Osteocyte (in vitro differentiated cells): ENCODE measurements at regions not wholly inside any gene's neighbourhood (a gene's known extent, or its start where the extent isn't known, plus 50 kb on each side); places are given as distances from the start of the nearest gene placed in this dataset.
"Not testable (repeated sequence)": the region's sequence is repeated elsewhere in the genome, so short reads cannot be mapped to it uniquely, and the experiment has no call there.

ENCODE experiments used
- DNase-seq: peaks from one replicate; pipeline ENCODE4 v3.0.0; 2021; ENCODE audit warnings: mixed read lengths; ENCODE audit not compliant: unreplicated experiment; ENCODE audit errors: extremely low spot score
- H3K27ac Mint-ChIP-seq: one replicate; pipeline ENCODE4 v1.8.0; 2021; ENCODE audit warnings: mild to moderate bottlenecking, mixed read lengths; ENCODE audit not compliant: unreplicated experiment
- H3K27me3 Mint-ChIP-seq: one replicate; pipeline ENCODE4 v1.8.0; 2021; ENCODE audit warnings: mixed read lengths; ENCODE audit not compliant: unreplicated experiment
- H3K36me3 Mint-ChIP-seq: one replicate; pipeline ENCODE4 v1.8.0; 2021; ENCODE audit warnings: mixed read lengths; ENCODE audit not compliant: unreplicated experiment
- H3K4me1 Mint-ChIP-seq: one replicate; pipeline ENCODE4 v1.8.0; 2021; ENCODE audit warnings: mixed read lengths; ENCODE audit not compliant: unreplicated experiment
- H3K4me3 Mint-ChIP-seq: one replicate; pipeline ENCODE4 v1.8.0; 2021; ENCODE audit warnings: mild to moderate bottlenecking, moderate library complexity, mixed read lengths; ENCODE audit not compliant: unreplicated experiment
- H3K9me3 Mint-ChIP-seq: one replicate; pipeline ENCODE4 v1.8.0; 2021; ENCODE audit warnings: mixed read lengths; ENCODE audit not compliant: unreplicated experiment
- CTCF ChIP-seq: fragments of 200-600 bp; sonication (generic); IDR thresholded peaks from 2 replicates; pipeline ENCODE4 v1.5.0; 2021; ENCODE audit warnings: antibody characterized with exemption, mild to moderate bottlenecking, moderate library complexity

DNA sequence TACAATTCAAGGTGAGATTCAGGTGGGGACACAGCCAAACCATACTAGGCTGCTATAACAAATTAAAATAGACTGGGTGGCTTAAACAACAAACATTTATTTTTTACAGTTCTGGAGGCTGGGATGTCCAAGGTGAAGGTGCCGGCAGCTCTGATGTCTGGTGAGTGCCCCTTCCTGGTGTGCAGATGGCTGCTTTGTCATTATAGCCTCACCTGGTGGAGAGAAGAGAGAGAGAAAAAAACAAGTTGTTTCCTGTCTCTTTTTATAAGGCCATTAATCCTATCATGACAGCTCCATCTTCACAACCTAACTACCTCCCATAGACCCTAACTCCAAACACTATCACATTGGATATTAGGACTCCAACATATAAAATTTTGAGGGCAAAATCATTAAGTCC lies 279.7 kb downstream of the ZIC1 start:
- H3K4me3 Mint-ChIP-seq: no peak overlapping the region
- H3K27me3 Mint-ChIP-seq: no peaks in the 10 kb centered on the region

DNA sequence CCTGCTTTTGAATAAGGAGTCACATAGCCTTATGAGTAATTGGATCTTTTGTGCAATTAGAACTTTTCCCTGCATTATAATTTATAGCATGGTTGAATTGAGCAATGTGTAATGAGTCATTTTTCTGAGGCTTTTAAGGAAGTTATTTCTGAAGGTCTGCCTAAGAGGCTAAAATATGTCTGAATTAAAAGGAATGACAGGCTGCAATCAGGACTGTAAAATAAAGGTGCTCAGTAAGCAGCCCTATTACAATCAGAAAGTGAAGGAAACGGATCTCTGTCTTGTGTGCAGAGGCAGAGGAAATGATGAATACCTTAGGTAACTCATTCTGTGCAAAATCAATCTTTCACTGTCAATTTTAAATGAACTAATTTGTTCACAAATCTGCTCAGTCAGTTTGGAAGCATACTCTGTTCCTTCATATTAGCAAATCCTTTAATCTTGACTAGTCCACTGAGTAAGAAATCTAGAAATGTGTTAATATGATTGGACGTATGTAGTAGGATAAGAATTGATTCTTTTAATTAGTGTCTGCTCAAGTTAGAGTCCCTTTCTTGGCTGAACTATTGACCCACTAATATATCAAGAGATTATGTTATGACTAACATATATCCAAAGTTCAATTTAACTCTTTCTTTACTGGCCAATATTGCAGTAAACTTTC lies 290.1 kb downstream of the ZIC1 start:
- no peaks in the 10 kb centered on the region for H3K9me3 Mint-ChIP-seq
- H3K4me1 Mint-ChIP-seq: no peaks in the 10 kb centered on the region
- H3K27me3 Mint-ChIP-seq: peaks cover 4% of the 10 kb centered on the region
- H3K4me3 Mint-ChIP-seq: no peak overlapping the region
- no peaks in the 10 kb centered on the region for H3K36me3 Mint-ChIP-seq
- no peak for TF ChIP-seq CTCF
- no peak for DNase-seq
- no peak overlapping the region for H3K27ac Mint-ChIP-seq

More for the DNA sequence above, 279.7 kb downstream of the ZIC1 start:
- peaks cover 2% of the 10 kb centered on the region for H3K36me3 Mint-ChIP-seq
- no peak for DNase-seq
- no peak overlapping the region for H3K27ac Mint-ChIP-seq
- no peaks in the 10 kb centered on the region for H3K4me1 Mint-ChIP-seq
- TF ChIP-seq CTCF: no peak
- H3K9me3 Mint-ChIP-seq: no peaks in the 10 kb centered on the region

- no peak for TF ChIP-seq CTCF
- Mint-ChIP-seq H3K4me1 (no peaks in the 10 kb centered on the region), H3K27me3 (no peaks in the 10 kb centered on the region), H3K4me3 (no peak overlapping the region), H3K36me3 (no peaks in the 10 kb centered on the region), H3K9me3 (no peaks in the 10 kb centered on the region), H3K27ac (no peak overlapping the region)
- no peak for DNase-seq
These were observed 292.0 kb downstream of the ZIC1 start for GRCh38 chr3:147701195-147701594.

GRCh38 chr3:147702509-147702908 lies 293.3 kb downstream of the ZIC1 start:
- no peaks in the 10 kb centered on the region for H3K4me1 Mint-ChIP-seq
- no peaks in the 10 kb centered on the region for H3K36me3 Mint-ChIP-seq
- H3K4me3 Mint-ChIP-seq: no peak overlapping the region
- no peak for DNase-seq
- no peak overlapping the region for H3K27ac Mint-ChIP-seq
- no peaks in the 10 kb centered on the region for H3K27me3 Mint-ChIP-seq
- no peak for TF ChIP-seq CTCF
- H3K9me3 Mint-ChIP-seq: no peaks in the 10 kb centered on the region

DNA sequence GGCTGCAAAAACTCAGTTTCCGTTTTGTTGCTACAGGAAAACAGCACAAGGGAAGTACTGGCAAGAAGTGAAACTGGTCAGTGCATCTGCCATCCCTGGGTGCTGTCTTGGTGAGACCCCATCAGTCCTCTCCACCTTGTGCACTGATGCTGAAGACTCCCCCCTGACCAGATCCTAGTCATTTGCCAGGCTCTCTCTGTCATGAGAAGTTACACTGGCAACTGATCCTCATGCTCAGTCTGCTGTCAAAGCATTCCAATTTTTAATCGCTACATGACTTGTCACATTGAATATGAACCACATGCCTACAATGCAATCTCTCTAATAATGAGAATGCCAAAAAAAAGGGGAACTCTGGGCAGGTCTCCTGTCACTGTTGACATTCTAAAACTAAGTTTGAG lies 296.5 kb downstream of the ZIC1 start:
- Mint-ChIP-seq H3K27ac (no peak overlapping the region), H3K4me3 (no peak overlapping the region), H3K36me3 (no peaks in the 10 kb centered on the region), H3K9me3 (no peaks in the 10 kb centered on the region), H3K4me1 (no peaks in the 10 kb centered on the region), H3K27me3 (no peaks in the 10 kb centered on the region)
- DNase-seq: no peak
- no peak for TF ChIP-seq CTCF

DNA sequence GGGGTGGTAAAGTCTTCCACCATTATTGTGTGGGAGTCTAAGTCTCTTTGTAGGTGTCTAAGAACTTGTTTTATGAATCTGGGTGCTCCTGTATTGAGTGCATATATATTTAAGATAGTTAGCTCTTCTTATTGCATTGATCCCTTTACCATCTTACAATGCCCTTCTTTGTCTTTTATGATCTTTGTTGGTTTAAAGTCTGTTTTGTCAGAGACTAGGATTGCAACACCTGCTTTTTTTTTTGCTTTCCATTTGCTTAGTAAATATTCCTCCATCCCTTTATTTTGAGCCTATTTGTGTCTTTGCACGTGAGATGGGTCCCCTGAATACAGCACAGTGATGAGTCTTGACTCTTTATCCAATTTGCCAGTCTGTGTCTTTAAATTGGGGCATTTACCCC lies 301.6 kb downstream of the ZIC1 start:
- not testable (repeated sequence) for H3K4me1 Mint-ChIP-seq, H3K27me3 Mint-ChIP-seq, H3K4me3 Mint-ChIP-seq

More for the DNA sequence above, 301.6 kb downstream of the ZIC1 start:
- not testable (repeated sequence) for H3K36me3 Mint-ChIP-seq, DNase-seq, H3K9me3 Mint-ChIP-seq, H3K27ac Mint-ChIP-seq
